Osteocyte (in vitro differentiated cells): ENCODE measurements at regions not wholly inside any gene's neighbourhood (a gene's known extent, or its start where the extent isn't known, plus 50 kb on each side); places are given as distances from the start of the nearest gene placed in this dataset.

ENCODE experiments used
- DNase-seq: peaks from one replicate; pipeline ENCODE4 v3.0.0; 2021; ENCODE audit warnings: mixed read lengths; ENCODE audit not compliant: unreplicated experiment; ENCODE audit errors: extremely low spot score
- H3K27ac Mint-ChIP-seq: one replicate; pipeline ENCODE4 v1.8.0; 2021; ENCODE audit warnings: mild to moderate bottlenecking, mixed read lengths; ENCODE audit not compliant: unreplicated experiment
- H3K27me3 Mint-ChIP-seq: one replicate; pipeline ENCODE4 v1.8.0; 2021; ENCODE audit warnings: mixed read lengths; ENCODE audit not compliant: unreplicated experiment
- H3K36me3 Mint-ChIP-seq: one replicate; pipeline ENCODE4 v1.8.0; 2021; ENCODE audit warnings: mixed read lengths; ENCODE audit not compliant: unreplicated experiment
- H3K4me1 Mint-ChIP-seq: one replicate; pipeline ENCODE4 v1.8.0; 2021; ENCODE audit warnings: mixed read lengths; ENCODE audit not compliant: unreplicated experiment
- H3K4me3 Mint-ChIP-seq: one replicate; pipeline ENCODE4 v1.8.0; 2021; ENCODE audit warnings: mild to moderate bottlenecking, moderate library complexity, mixed read lengths; ENCODE audit not compliant: unreplicated experiment
- H3K9me3 Mint-ChIP-seq: one replicate; pipeline ENCODE4 v1.8.0; 2021; ENCODE audit warnings: mixed read lengths; ENCODE audit not compliant: unreplicated experiment
- CTCF ChIP-seq: fragments of 200-600 bp; sonication (generic); IDR thresholded peaks from 2 replicates; pipeline ENCODE4 v1.5.0; 2021; ENCODE audit warnings: antibody characterized with exemption, mild to moderate bottlenecking, moderate library complexity

DNA sequence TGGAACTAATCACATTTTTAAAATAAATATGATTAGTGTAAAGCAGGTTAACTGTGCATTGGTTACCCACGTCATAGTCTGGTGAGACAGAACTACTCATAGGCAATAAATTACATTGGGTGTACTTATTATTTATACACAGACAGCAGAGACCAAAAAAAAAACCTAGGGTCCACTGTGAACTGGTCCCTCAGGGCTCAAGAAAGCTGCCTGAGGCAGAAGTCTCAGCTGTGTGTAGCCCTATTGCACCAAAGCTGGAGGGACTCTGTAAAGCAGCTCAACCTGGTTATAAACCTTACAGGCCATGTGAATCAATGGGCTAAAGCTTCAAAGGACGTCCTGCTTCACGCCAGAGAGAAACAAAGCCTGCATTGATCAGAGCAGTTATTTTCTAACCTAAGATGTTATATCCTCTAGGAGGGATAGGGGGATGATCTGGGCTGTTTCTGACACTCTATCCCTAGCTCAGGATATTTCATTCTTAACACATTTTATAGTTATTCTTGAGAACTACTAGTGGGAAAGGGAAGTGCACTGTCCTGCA is 432.2 kb upstream of the ANO3 start:
- H3K9me3 Mint-ChIP-seq: peaks cover 3% of the 10 kb centered on the region

GRCh38 chr11:25900814-25901213 is 431.1 kb upstream of the ANO3 start:
- Mint-ChIP-seq H3K27me3 (no peaks in the 10 kb centered on the region), H3K36me3 (no peaks in the 10 kb centered on the region), H3K9me3 (peaks cover 4% of the 10 kb centered on the region), H3K4me3 (no peak overlapping the region), H3K4me1 (no peaks in the 10 kb centered on the region), H3K27ac (no peak overlapping the region)
- no peak for DNase-seq
- no peak for TF ChIP-seq CTCF

More for the DNA sequence above, 432.2 kb upstream of the ANO3 start:
- no peaks in the 10 kb centered on the region for H3K27me3 Mint-ChIP-seq
- no peak for TF ChIP-seq CTCF
- H3K36me3 Mint-ChIP-seq: no peaks in the 10 kb centered on the region
- H3K4me1 Mint-ChIP-seq: no peaks in the 10 kb centered on the region
- H3K4me3 Mint-ChIP-seq: no peak overlapping the region
- no peak for DNase-seq
- no peak overlapping the region for H3K27ac Mint-ChIP-seq

- Mint-ChIP-seq H3K27ac (no peak overlapping the region), H3K27me3 (no peaks in the 10 kb centered on the region), H3K36me3 (no peaks in the 10 kb centered on the region), H3K9me3 (peaks cover 4% of the 10 kb centered on the region), H3K4me3 (no peak overlapping the region), H3K4me1 (no peaks in the 10 kb centered on the region)
- no peak for DNase-seq
- TF ChIP-seq CTCF: no peak
Measured at GRCh38 chr11:25901415-25901814, 430.5 kb upstream of the ANO3 start.

- no peak for DNase-seq
Measured at GRCh38 chr11:25902476-25902875, 429.5 kb upstream of the ANO3 start.

DNA sequence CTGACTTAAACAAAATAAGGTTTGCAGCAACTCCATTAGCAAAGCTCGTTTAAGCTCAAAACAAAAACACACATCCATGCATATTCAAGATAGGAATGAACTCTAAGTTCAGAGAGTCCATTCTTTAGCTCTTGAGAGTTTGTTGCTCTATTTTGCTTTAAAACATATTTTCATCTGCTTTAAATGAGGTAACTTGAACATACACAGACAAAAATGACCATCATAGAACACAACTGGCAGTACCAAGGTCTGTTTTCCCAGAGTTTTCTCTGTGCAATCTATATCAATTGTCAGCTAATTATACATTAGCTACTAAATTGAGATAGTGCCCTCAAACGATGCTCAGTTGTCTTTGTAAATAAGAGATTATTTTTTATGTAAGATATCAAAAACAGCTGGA is 423.2 kb upstream of the ANO3 start:
- Mint-ChIP-seq H3K4me3 (no peak overlapping the region), H3K27ac (no peak overlapping the region), H3K4me1 (no peaks in the 10 kb centered on the region), H3K36me3 (no peaks in the 10 kb centered on the region), H3K9me3 (peaks cover 4% of the 10 kb centered on the region), H3K27me3 (peaks cover 2% of the 10 kb centered on the region)
- TF ChIP-seq CTCF: no peak
- DNase-seq: no peak

More at GRCh38 chr11:25902476-25902875, 429.5 kb upstream of the ANO3 start:
- no peak for TF ChIP-seq CTCF
- Mint-ChIP-seq H3K9me3 (peaks cover 4% of the 10 kb centered on the region), H3K4me1 (no peaks in the 10 kb centered on the region), H3K36me3 (no peaks in the 10 kb centered on the region), H3K4me3 (no peak overlapping the region), H3K27ac (no peak overlapping the region), H3K27me3 (peaks cover 2% of the 10 kb centered on the region)
